Liver (tissue), 3 donors: ENCODE measurements at regions not wholly inside any gene's neighbourhood (a gene's known extent, or its start where the extent isn't known, plus 50 kb on each side); places are given as distances from the start of the nearest gene placed in this dataset.

ENCODE experiments used
- EGR1 ChIP-seq, 2 donors: IDR thresholded peaks; 2 replicates each; pipeline ENCODE4 v1.6.1; 2016 to 2018; ENCODE audit warnings: antibody characterized with exemption in 2 of 2, low read depth in 2 of 2
- JUND ChIP-seq, 2 donors: IDR thresholded peaks; 2 replicates each; pipeline ENCODE4 v1.6.1; 2016; ENCODE audit warnings: antibody characterized with exemption in 2 of 2
- MAX ChIP-seq: IDR thresholded peaks from 2 replicates; pipeline ENCODE4 v1.6.1; 2016; ENCODE audit warnings: antibody characterized with exemption
- RAD21 ChIP-seq, 2 donors: IDR thresholded peaks; 2 replicates each; pipeline ENCODE4 v1.6.1; 2016; ENCODE audit warnings: antibody characterized with exemption in 2 of 2, mild to moderate bottlenecking in 2 of 2
- TAF1 ChIP-seq: conservative IDR thresholded peaks from 2 replicates; pipeline ENCODE4 v1.6.1; 2016; ENCODE audit warnings: antibody characterized with exemption, mild to moderate bottlenecking
- YY1 ChIP-seq: IDR thresholded peaks from 2 replicates; pipeline ENCODE4 v1.6.1; 2016; ENCODE audit warnings: antibody characterized with exemption, mild to moderate bottlenecking
- TF ChIP-seq, protein P1 (sequence below): fragments of 150-350 bp; IDR thresholded peaks from 2 replicates; pipeline ENCODE4 v1.5.1; 2017; ENCODE audit warnings: improper control_type of control experiment, low read depth, low read length; ENCODE audit not compliant: missing input control
- TF ChIP-seq, protein P2 (sequence below): IDR thresholded peaks from 2 replicates; pipeline ENCODE4 v1.6.1; 2016; ENCODE audit warnings: antibody characterized with exemption
- TF ChIP-seq, protein P3 (sequence below): IDR thresholded peaks from 2 replicates; pipeline ENCODE4 v1.6.1; 2016; ENCODE audit warnings: antibody characterized with exemption, mild to moderate bottlenecking
- donor health status: healthy.
- donor health status: healthy.

GRCh38 chr2:6482256-6482655 is 383.5 kb downstream of the CMPK2 start:
- TF ChIP-seq, protein P1, sequence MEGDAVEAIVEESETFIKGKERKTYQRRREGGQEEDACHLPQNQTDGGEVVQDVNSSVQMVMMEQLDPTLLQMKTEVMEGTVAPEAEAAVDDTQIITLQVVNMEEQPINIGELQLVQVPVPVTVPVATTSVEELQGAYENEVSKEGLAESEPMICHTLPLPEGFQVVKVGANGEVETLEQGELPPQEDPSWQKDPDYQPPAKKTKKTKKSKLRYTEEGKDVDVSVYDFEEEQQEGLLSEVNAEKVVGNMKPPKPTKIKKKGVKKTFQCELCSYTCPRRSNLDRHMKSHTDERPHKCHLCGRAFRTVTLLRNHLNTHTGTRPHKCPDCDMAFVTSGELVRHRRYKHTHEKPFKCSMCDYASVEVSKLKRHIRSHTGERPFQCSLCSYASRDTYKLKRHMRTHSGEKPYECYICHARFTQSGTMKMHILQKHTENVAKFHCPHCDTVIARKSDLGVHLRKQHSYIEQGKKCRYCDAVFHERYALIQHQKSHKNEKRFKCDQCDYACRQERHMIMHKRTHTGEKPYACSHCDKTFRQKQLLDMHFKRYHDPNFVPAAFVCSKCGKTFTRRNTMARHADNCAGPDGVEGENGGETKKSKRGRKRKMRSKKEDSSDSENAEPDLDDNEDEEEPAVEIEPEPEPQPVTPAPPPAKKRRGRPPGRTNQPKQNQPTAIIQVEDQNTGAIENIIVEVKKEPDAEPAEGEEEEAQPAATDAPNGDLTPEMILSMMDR: no peak
- TF ChIP-seq, protein P2, sequence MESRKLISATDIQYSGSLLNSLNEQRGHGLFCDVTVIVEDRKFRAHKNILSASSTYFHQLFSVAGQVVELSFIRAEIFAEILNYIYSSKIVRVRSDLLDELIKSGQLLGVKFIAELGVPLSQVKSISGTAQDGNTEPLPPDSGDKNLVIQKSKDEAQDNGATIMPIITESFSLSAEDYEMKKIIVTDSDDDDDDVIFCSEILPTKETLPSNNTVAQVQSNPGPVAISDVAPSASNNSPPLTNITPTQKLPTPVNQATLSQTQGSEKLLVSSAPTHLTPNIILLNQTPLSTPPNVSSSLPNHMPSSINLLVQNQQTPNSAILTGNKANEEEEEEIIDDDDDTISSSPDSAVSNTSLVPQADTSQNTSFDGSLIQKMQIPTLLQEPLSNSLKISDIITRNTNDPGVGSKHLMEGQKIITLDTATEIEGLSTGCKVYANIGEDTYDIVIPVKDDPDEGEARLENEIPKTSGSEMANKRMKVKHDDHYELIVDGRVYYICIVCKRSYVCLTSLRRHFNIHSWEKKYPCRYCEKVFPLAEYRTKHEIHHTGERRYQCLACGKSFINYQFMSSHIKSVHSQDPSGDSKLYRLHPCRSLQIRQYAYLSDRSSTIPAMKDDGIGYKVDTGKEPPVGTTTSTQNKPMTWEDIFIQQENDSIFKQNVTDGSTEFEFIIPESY: no peak
- TF ChIP-seq MAX (no peak), RAD21 (IDR thresholded peaks at IDR 0.05) (no peak), JUND (IDR thresholded peaks at IDR 0.05) (no peak), YY1 (no peak), EGR1 (IDR thresholded peaks at IDR 0.05; ENCODE audit: low read depth in 2 of 2) (no peak), TAF1 (no peak)
- TF ChIP-seq, protein P3, sequence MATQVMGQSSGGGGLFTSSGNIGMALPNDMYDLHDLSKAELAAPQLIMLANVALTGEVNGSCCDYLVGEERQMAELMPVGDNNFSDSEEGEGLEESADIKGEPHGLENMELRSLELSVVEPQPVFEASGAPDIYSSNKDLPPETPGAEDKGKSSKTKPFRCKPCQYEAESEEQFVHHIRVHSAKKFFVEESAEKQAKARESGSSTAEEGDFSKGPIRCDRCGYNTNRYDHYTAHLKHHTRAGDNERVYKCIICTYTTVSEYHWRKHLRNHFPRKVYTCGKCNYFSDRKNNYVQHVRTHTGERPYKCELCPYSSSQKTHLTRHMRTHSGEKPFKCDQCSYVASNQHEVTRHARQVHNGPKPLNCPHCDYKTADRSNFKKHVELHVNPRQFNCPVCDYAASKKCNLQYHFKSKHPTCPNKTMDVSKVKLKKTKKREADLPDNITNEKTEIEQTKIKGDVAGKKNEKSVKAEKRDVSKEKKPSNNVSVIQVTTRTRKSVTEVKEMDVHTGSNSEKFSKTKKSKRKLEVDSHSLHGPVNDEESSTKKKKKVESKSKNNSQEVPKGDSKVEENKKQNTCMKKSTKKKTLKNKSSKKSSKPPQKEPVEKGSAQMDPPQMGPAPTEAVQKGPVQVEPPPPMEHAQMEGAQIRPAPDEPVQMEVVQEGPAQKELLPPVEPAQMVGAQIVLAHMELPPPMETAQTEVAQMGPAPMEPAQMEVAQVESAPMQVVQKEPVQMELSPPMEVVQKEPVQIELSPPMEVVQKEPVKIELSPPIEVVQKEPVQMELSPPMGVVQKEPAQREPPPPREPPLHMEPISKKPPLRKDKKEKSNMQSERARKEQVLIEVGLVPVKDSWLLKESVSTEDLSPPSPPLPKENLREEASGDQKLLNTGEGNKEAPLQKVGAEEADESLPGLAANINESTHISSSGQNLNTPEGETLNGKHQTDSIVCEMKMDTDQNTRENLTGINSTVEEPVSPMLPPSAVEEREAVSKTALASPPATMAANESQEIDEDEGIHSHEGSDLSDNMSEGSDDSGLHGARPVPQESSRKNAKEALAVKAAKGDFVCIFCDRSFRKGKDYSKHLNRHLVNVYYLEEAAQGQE: no peak
